Left lobe of liver (tissue), 2 donors: ENCODE measurements at regions not wholly inside any gene's neighbourhood (a gene's known extent, or its start where the extent isn't known, plus 50 kb on each side); places are given as distances from the start of the nearest gene placed in this dataset.

ENCODE experiments used
- ATAC-seq: fragments of 200-7000 bp; cut with Tn5 transposase; one replicate; pipeline ENCODE4 v1.9.1; 2020; ENCODE audit warnings: mild to moderate bottlenecking, moderate library complexity
- DNase-seq: peaks from one replicate; pipeline ENCODE4 v3.0.0-alpha.2; 2020; ENCODE audit warnings: low spot score
- donor health status: DM: no; HTN: no; CAD: no; lungs with moderate emphysema.
- donor health status: DM: no; HTN: yes; CAD: no.

DNA sequence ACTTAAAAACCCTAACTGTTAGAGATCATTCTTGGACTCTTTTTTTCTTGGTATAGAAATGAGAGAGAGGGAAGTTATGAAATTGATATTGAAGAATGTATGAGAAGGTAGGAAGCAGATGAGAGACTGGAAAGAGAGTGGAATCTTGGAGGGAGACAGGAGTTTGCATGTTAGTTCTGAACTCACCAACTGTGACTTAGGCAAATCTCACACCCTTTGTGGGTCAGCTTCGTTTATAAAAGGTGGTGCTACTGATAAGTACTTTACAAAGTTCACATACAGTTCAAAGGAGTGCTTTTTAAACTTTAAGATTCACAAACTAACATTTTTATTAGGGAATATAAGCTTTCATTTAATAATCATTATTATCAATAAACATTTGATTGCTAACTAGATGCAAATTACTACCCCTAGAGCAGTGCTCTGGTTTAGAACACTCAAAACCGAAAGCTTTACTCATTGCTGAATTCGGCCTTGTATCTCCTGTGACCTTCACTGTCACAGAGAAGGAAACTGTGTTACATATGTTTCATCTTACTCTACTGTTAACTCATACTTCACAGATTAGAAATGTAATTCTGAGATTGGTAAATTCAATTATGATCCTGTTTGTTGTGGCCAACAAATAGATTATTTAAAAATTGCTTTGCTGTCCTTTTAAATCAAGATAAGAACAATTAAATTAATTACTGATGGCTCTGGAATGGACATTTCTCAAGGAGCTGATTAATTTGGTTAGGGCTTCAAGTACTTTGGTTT lies 143.2 kb downstream of the RMI1 start:
- ATAC-seq, result no peak

DNA sequence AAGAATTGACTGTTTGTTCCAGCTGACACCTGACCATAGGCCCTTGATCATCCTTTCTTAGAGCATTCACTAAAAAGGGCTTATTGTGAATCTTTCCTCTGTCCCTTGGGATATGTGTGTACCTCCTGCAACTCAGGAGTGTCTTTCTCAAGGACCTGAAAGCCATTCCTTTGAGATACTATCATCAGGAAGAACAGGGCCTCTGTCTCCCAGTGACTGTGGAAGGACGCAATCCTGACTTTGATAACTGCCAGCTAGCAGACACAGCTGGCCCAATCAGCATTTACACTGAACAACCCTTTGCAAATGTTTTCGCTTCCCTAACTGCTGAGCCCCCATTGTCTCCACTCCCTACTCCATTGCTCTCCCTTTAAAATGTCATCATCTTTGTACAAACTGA lies 144.4 kb downstream of the RMI1 start:
- DNase-seq, result no peak
- no peak for ATAC-seq

More for the DNA sequence above, 143.2 kb downstream of the RMI1 start:
- no peak for DNase-seq

DNA sequence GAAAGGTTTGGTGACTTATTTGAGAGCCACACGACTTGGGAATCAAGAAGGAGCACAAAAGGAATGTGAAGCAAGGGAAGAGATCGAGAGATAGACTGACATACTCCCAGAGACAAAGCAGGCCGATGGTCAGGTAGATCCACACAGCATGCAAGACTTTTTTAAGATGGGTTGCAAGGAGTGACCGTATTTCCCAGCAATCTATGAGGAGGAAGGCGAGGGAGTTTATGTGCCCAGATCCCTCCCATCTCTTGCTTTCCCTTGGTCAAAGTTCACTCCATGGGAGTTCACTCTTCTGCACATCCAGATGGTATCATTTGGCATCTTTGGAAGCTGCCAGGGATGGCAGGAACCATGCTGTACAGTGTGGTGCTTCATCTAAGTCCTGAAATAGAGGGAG lies 148.9 kb downstream of the RMI1 start:
- no peak for ATAC-seq
- no peak for DNase-seq

DNA sequence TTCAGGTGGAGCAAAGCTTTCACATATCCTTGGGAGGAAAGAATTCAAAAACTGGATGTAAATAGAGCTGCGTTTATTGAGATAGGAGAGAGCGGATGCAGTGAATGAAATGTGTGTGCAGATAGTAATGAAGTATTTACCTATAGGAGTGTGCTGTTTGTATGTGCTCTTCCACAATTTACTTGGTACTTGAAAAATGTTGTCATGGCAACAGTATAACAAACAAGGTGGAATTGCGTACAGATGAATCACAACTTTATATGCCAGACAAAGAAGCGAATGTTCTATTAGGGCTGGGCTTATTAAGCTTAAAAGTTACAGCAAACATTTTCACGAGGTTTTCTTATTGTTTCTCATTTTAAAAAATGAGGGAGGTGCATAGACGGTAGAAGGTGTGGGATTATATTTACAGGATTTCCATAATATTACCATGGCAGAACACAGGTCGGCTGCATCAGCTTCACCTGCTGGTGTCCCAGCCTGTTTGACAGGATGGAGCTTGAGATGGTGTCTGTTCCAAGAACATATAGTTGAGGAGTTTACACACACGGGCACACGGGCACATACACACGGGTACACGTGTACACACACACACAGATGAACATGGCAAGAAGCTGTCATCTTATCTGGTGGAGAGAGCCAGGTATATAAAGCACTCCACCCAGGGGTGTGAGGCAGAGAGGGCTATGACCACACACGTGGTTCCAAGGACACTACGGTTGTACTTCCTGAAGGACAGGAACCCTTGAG lies 155.7 kb downstream of the RMI1 start:
- DNase-seq, result no peak

DNA sequence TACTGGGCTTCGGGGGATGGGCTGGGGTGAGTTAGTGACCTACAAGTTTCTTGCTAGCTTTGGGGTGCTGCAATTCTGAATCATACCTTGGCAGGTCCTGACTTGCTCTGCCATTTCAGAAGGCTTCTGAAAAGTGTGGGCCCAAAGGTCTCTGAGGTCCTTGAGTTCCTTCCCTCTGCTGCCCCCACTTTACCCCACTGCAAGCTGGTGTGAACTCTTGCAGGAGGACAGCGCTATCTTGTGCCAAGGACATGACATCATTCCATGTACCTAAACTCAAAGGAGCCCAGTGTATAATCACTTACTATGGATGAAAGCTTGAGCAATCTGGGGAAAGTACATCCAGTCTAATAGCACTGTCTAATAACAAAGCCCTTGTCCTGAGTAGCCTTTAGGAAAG lies 157.4 kb downstream of the RMI1 start:
- ATAC-seq, result peak; percentile 31
- DNase-seq, result no peak

More for the DNA sequence above, 155.7 kb downstream of the RMI1 start:
- ATAC-seq, result no peak

DNA sequence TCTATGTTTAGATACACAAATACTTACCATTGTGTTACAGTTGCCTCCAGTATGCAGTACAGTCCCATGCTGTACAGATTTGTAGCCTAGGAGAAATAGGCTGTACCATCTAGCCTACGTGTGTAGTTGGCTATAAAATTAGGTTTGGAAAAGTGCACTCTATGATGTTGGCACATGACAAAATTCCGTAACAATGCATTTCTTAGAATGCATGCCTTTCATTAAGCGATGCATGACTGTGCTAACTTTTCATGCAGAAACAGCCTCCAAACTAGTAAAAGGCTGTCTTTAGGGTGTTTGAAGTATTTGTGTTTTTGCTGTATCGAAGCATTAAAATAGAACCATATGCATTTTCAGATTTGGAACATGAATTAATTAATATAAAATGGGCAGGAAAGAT lies 157.9 kb downstream of the RMI1 start:
- ATAC-seq (no peak), DNase-seq (no peak)

DNA sequence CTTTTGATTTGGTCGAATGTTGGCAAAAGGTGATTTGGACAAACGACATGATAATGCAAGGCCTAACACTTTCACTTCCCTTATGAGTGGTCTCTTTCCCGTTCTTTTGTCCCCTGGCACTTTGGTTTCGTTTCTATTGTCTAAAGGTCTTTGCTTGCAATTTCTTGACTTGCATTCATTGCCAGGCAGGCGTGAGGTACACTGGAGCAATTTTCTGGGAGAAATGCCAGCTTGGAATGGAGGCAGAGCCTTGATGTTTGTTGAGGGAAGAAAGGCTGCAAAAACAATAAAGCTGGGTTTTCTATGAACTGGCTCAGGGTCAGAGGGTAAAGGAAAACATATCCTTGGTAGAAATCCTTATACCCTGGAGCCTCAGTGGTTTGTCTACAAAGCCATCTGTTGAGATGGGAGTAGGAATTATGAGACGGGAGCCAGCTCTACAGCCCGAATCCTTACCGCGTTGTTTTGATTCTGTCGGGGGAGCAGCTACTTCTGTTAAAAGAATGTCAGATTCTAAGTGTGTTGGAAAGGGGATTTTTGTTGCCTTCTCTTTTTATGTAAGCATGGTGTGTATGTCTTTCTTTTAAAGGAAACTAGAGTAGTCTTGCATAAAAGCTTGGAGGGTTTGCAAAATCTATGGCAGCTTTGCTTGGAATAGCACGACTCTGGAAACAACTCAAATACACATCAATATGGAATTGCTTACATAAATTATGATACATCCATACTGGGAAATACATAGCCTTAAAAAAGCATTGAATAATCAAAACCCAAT lies 158.9 kb downstream of the RMI1 start:
- DNase-seq (peak; percentile 60), ATAC-seq (peak; percentile 89)

DNA sequence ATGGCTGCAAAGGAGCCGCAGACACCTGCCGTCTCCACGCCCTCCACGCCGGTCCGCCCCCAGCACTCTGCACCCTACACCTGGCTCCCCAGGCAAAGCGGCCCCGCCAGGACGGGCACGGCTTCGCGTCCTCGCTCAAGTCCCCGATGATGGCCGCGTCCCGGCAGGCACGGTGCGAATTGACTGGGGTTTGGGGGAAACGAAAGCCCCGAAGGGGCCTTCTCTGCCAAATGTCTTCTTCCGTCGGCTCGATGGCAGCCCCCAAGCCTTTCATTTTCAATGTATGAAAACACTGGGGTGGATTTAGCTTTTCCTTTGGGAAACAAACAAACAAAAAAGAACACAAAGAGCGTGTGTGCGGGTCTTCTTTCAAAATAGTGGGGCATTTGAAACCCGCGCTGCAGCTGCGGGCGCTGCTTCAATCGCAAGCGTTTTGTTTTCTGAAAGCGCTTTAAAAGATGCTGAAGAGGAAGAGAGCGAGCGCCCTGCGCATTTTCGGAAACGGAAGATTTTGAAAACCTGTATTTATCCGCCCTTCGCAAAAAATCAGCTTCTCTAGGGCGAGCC lies 160.0 kb downstream of the RMI1 start:
- DNase-seq, result no peak

DNA sequence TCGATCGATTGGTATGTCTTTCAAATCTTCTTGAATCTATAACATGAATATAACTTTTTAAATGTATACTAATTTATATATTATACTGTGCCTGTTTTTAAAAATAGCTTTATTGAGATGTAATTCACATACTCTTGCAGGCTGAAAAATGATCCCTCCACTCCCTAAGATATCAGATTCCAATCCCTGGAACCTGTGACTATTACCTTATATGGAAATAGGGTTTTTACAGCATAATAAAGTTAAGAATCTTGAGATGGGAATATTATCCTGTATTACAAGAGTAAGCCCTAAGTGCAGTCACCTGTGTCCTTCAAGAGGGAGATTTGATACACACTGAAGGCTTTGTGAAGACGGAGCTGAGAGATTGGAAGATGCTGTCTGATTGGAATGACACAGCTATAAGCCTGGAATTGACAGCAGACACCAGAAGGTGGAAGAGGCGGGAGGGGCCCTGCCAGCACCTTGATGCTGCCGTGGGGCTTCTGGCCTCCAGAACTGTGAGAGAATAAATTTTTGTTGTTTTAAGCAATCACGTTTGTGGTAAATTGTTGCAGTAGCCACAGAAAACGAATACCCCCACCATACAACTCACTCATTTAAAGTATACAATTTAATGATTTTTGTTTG lies 161.3 kb downstream of the RMI1 start:
- DNase-seq, result no peak
- ATAC-seq, result no peak

More for the DNA sequence above, 160.0 kb downstream of the RMI1 start:
- ATAC-seq, result peak; percentile 23

DNA sequence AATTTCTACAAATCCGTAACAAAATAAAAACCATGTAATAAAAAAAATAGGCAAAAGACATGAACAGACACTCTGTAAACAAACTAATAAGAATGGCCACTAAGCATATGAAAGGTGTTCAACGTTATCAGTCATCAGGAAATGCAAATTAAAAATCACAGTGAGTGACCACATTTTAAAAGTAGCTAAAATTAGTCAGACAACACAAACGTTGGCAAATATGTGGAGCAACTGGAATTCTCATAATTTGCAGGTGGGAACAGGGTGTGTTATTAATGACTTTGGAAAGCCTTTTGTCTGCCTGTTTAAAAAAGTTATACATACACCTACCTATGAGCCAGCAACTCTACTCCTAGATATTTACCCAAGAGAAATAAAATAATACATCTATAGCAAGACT lies 164.4 kb downstream of the RMI1 start:
- ATAC-seq (no peak), DNase-seq (no peak)

DNA sequence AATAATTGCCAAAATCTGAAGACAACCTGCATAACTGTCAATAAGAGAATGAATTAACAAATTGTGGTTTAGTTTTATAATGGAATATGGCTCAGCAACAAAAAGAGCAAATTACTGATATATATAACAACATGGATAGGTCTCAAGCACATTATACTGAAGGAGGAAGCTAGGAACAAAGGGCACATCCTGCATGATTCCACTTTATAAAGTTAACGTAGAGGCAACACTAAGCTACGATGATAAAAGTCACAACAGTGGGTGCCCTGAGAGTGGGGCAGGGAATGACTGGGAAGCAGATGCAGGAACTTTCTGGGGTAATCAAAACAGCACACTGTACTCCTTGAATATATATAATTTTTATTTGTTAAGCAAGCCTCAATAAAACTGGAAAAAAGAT lies 165.2 kb downstream of the RMI1 start:
- ATAC-seq, result no peak
- DNase-seq, result no peak

DNA sequence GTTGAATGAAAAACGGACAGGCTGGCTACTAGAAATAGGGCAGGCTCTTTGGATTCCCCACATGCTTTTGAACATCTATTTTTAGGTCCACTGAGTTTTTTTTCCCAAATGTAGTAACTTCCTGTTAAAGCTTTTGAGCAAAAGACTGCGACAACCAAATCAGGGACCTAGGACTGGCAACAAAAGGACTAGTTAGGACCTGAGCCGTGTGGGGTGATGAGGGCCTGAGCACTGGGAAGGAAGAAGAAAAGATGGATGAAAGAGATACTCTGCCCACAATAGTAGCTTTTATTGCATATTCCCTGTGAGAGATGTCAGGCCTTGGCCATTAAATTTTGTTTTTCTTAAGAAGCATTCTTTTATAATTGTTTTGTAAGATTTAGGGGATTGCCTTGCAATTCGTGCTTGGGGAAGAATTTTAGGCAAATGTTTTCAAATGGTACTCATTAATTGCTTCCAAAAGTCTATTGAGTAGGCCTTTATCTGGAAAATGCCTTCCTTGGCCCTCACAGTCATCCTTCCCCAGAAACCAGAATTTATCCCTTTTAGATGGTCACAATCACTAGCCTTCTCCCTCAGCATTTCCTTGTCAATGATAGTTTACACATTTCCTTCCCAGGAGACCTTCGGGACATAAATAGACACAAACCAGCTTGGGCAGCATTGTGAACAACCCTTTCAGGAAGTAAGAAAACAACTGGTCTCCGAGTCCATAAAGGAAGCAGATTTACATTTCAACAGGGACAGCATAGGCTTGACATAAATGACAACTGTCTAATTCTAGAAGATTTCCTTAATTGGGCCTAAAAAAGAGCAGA lies 166.5 kb downstream of the RMI1 start:
- ATAC-seq (no peak), DNase-seq (no peak)

DNA sequence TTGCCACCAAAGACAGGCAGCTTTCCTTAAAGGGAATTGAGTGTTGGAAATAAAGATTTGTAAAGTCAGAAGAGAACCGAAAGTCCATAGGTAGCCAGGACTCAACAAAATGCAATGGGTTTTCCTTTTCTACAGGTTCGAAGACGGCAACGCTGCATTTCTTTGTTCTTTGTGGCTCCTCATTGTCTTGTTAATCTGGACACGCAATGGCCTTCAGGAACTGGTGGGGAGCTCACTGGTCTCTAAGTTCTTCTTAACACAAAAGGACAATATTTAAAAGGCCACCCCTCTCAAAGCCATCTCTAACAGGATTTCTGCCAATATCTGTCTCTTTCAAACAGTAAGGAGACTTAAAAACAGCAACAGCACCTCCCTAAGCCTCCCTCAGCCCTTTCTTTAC lies 170.6 kb downstream of the RMI1 start:
- DNase-seq (no peak), ATAC-seq (no peak)

DNA sequence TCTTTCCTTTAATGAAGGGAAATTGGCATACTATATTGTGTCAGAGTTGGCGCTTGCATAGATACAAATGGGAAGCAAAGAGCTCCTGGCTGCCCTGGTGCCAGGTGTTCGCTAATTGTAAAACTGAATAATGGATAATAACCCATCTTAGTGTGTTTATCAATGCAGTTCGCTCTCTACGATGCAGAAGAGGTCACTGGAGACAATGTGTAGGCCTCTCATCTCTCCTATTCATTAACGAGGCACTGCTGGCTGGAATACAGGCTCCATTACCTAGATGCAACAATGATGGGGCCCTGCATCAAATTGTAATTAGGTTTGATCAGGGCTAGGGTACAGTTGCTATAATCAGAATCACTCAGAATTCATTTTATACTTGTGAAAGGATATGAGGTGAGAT lies 171.0 kb downstream of the RMI1 start:
- DNase-seq (no peak), ATAC-seq (no peak)

DNA sequence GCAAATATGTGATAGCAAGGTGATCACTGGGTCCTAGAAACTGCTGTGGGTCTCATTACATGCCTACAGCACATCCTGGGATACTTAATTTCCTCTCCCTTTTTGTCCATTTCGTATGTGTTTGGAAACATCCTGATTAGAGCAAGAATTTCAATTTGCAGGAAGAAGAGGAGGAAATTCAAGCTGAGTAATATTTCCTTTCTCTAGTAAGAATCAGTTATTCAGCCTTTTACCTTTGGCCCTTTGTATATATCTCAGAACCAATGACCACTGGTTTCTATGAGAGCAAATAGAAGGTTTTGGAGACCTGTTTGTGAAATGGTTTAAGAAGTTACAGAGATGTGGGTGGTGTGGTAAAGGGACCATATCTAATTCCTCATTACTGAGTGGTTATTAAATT lies 171.6 kb downstream of the RMI1 start:
- ATAC-seq (no peak), DNase-seq (no peak)

DNA sequence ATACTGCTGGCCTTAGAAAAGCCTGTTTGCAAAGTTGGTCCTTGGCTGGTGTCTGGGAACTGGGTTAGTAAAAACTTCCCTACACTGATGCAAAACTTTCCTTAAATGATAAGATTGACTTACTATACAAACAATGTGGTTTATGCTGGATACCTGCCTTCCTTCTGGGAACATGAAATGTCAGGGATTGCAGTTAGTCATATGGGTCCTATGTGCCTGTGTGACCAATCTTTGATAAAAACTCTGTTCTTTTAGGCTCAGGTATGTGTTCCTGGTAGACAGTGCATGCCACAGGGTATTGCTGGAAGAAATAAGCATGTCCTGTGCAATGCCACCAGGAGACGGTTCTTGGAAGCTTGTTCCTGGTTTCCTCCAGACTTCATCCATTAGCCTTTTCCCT lies 173.3 kb downstream of the RMI1 start:
- ATAC-seq (no peak), DNase-seq (no peak)

DNA sequence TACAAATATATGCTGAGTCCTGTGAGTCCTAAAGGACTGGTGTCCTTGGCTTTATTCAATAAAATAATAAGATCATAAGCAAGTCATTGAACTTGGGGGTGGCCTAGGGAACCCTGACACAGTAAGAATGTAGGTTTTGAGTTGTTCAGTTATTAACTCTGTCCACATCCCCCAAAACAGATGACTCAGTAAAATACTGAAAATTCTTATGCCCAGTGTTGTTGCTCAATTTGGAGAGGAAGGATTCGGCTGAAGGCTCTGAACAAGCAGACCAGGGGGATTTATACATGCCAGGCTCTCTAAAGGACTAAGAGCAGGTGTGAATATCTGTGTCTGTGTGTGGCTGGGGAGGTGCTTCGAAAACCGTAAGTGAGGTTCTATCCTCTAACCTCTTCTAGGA lies 173.7 kb downstream of the RMI1 start:
- DNase-seq, result no peak
- ATAC-seq, result no peak

DNA sequence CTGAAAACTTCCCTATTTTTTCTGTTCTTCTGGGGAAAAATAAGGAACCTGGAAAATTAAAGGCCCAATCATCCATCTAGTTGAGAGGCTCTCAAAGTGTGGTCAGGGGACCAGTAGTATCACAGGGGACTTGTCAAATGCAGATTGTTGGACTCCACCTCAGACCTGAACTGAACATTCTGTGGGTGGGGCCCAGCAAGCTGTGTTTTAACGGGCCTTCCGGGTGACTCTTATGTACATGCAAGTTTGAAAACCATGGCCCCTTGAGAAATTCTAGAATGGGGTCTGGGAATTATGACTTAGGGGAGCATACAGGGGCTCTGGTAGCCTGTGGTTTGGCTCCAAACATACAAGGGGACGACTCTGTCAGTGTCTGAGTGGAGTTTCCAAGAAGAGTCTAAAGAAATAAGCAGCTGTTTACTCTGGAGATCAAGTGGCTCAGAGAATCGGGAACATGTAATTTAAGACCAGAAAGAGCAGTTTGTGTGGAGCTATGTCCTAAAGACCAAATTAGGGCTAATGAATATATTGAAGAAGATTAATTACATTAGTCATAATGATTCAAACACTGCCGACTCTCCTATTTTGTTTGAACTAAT lies 177.4 kb downstream of the SLC28A3 start:
- no peak for DNase-seq
- no peak for ATAC-seq

DNA sequence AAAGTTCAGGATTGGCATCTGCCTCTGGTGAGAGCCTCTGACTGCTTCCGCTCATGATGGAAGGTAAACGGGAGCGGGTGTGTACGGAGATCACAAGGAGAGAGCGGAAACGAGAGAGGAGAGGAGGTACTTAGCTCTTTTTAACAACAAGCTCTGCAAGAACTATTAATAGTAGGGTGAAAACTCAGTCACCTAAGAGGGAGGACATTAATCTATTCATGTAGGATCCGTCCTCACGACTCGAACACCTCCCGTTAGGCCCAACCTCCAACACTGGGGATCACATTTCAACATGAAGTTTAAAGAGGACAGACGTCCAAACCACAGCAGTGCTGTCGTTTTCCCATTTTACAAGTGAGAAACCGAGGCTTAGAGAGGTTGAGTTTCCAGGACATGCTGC lies 173.7 kb downstream of the SLC28A3 start:
- ATAC-seq (no peak), DNase-seq (no peak)

DNA sequence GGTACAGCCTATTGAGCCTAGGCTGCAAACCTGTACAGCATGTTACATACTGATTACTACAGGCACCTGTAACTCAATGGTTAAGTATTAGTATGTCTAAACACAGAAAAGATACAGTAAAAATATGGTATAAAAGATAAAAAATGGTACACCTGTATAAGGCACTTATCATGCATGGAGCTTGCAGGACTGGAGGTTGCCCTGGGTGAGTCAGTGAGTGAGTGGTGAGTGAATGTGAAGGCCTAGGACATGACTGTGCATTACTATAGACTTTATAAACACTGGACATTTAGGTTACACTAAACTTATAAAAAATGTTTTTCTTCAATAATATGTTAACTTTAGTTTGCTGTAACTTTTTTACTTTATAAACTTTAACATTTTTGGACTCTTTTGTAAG lies 171.3 kb downstream of the SLC28A3 start:
- DNase-seq, result no peak
- ATAC-seq, result no peak
